Activated B cell treated with CpG ODN at 0.5 μM for 24 hours (primary cell): ENCODE measurements at regions not wholly inside any gene's neighbourhood (a gene's known extent, or its start where the extent isn't known, plus 50 kb on each side); places are given as distances from the start of the nearest gene placed in this dataset.
"Not testable (repeated sequence)": the region's sequence is repeated elsewhere in the genome, so short reads cannot be mapped to it uniquely, and the experiment has no call there.

ENCODE experiments used
- ATAC-seq: fragments of 200-7000 bp; cut with Tn5 transposase; one replicate; pipeline ENCODE4 v1.10.0; 2021; ENCODE audit warnings: low read depth, mild to moderate bottlenecking, moderate library complexity
- CTCF ChIA-PET: fragments of 350-600 bp; sonication (Branson Sonifier 250); formaldehyde crosslinking; loops from one replicate; lab custom pipeline; 2021; ENCODE audit warnings: antibody characterized with exemption; lab: Charles Lee
- POLR2A ChIA-PET: fragments of 350-600 bp; sonication (Branson Sonifier 250); formaldehyde crosslinking; loops from one replicate; lab custom pipeline; 2021; ENCODE audit warnings: antibody characterized with exemption; lab: Charles Lee
- DNase-seq: peaks from one replicate; pipeline ENCODE4 v3.0.0; 2022
- H3K27ac Mint-ChIP-seq: one replicate; pipeline ENCODE4 v1.8.0; 2020; ENCODE audit warnings: mixed read lengths
- H3K27me3 Mint-ChIP-seq: one replicate; pipeline ENCODE4 v1.8.0; 2021; ENCODE audit warnings: mixed read lengths
- H3K36me3 Mint-ChIP-seq: one replicate; pipeline ENCODE4 v1.8.0; 2021; ENCODE audit warnings: low read depth, mixed read lengths
- H3K4me1 Mint-ChIP-seq: one replicate; pipeline ENCODE4 v1.8.0; 2021; ENCODE audit warnings: mixed read lengths
- H3K4me3 Mint-ChIP-seq: one replicate; pipeline ENCODE4 v1.8.0; 2020; ENCODE audit warnings: mild to moderate bottlenecking, mixed read lengths
- H3K9me3 Mint-ChIP-seq: one replicate; pipeline ENCODE4 v1.8.0; 2020; ENCODE audit warnings: mixed read lengths
- CTCF ChIP-seq: fragments of 200-600 bp; IDR thresholded peaks from one replicate; pipeline ENCODE4 v1.8.0; 2022; ENCODE audit warnings: antibody characterized with exemption, mild to moderate bottlenecking
- intact Hi-C: fragments of 100-400 bp; cut with micrococcal nuclease; formaldehyde crosslinking; loops from one replicate; pipeline ENCODE4 v1.15.1; 2024

- H3K36me3 Mint-ChIP-seq, result no peaks in the 10 kb centered on the region
- no peak for TF ChIP-seq CTCF
- H3K27ac Mint-ChIP-seq, result no peak overlapping the region
- intact Hi-C loops, result no loop called here
- DNase-seq (no peak), ATAC-seq (no peak)
- CTCF ChIA-PET, result no interaction called here
- POLR2A ChIA-PET, result no interaction called here
- H3K4me3 Mint-ChIP-seq, result no peak overlapping the region
- H3K9me3 Mint-ChIP-seq, result no peaks in the 10 kb centered on the region
- H3K4me1 Mint-ChIP-seq, result no peaks in the 10 kb centered on the region
- peaks cover 4% of the 10 kb centered on the region for H3K27me3 Mint-ChIP-seq
Measured at GRCh38 chr6:3530515-3530914, 73.7 kb upstream of the SLC22A23 start.

- intact Hi-C loops, result no loop called here
- no peaks in the 10 kb centered on the region for H3K36me3 Mint-ChIP-seq
- CTCF ChIA-PET, result no interaction called here
Measured at GRCh38 chr6:3529721-3530120, 72.9 kb upstream of the SLC22A23 start.

GRCh38 chr6:3529232-3529631 lies 72.4 kb upstream of the SLC22A23 start:
- DNase-seq, result no peak
- no peaks in the 10 kb centered on the region for H3K9me3 Mint-ChIP-seq
- H3K4me3 Mint-ChIP-seq, result no peak overlapping the region
- H3K27ac Mint-ChIP-seq, result no peak overlapping the region
- intact Hi-C loops, result no loop called here
- no peak for TF ChIP-seq CTCF
- peaks cover 4% of the 10 kb centered on the region for H3K27me3 Mint-ChIP-seq
- ChIA-PET CTCF (no interaction called here), POLR2A (no interaction called here)
- no peaks in the 10 kb centered on the region for H3K4me1 Mint-ChIP-seq
- no peaks in the 10 kb centered on the region for H3K36me3 Mint-ChIP-seq
- ATAC-seq, result no peak

More at GRCh38 chr6:3529721-3530120, 72.9 kb upstream of the SLC22A23 start:
- Mint-ChIP-seq H3K27ac (no peak overlapping the region), H3K4me1 (no peaks in the 10 kb centered on the region), H3K27me3 (peaks cover 4% of the 10 kb centered on the region), H3K9me3 (no peaks in the 10 kb centered on the region), H3K4me3 (no peak overlapping the region)
- DNase-seq (no peak), ATAC-seq (no peak)
- POLR2A ChIA-PET, result no interaction called here
- TF ChIP-seq CTCF, result no peak

GRCh38 chr6:3528081-3528671 lies 71.3 kb upstream of the SLC22A23 start:
- H3K9me3 Mint-ChIP-seq, DNase-seq, CTCF ChIA-PET, H3K27ac Mint-ChIP-seq, intact Hi-C loops, H3K27me3 Mint-ChIP-seq, POLR2A ChIA-PET, ATAC-seq, H3K36me3 Mint-ChIP-seq, H3K4me1 Mint-ChIP-seq, H3K4me3 Mint-ChIP-seq: not testable (repeated sequence)

GRCh38 chr6:3527651-3527977 lies 70.8 kb upstream of the SLC22A23 start:
- no peak for DNase-seq
- POLR2A ChIA-PET, result no interaction called here
- ATAC-seq, result no peak
- Mint-ChIP-seq H3K27me3 (peaks cover 4% of the 10 kb centered on the region), H3K9me3 (no peaks in the 10 kb centered on the region), H3K36me3 (no peaks in the 10 kb centered on the region), H3K27ac (no peak overlapping the region), H3K4me3 (no peak overlapping the region), H3K4me1 (no peaks in the 10 kb centered on the region)
- intact Hi-C loops, result no loop called here
- no peak for TF ChIP-seq CTCF
- CTCF ChIA-PET, result no interaction called here

GRCh38 chr6:3526962-3527650 lies 70.3 kb upstream of the SLC22A23 start:
- no peak for TF ChIP-seq CTCF
- ChIA-PET POLR2A (no interaction called here), CTCF (no interaction called here)
- Mint-ChIP-seq H3K4me3 (no peak overlapping the region), H3K27ac (no peak overlapping the region), H3K9me3 (no peaks in the 10 kb centered on the region), H3K36me3 (no peaks in the 10 kb centered on the region), H3K27me3 (peaks cover 4% of the 10 kb centered on the region), H3K4me1 (no peaks in the 10 kb centered on the region)
- intact Hi-C loops, result no loop called here
- DNase-seq, result no peak
- no peak for ATAC-seq
